HPDE6-E6E7 (cell line): ENCODE measurements at regions not wholly inside any gene's neighbourhood (a gene's known extent, or its start where the extent isn't known, plus 50 kb on each side); places are given as distances from the start of the nearest gene placed in this dataset.
A peak's percentile ranks its signal among the peaks of the same experiment; 100 is the strongest.
"Not testable (repeated sequence)": the region's sequence is repeated elsewhere in the genome, so short reads cannot be mapped to it uniquely, and the experiment has no call there.

ENCODE experiments used
- DNase-seq: peaks from one replicate; pipeline ENCODE4 v3.0.0; 2011; ENCODE audit warnings: missing footprints; ENCODE audit errors: extremely low spot score

- no peak for DNase-seq
Observed at GRCh38 chr6:113039005-113039404, 691.9 kb downstream of the RFPL4B start.

- DNase-seq: no peak
Observed at GRCh38 chr6:113047148-113047547, 700.0 kb downstream of the RFPL4B start.

- no peak for DNase-seq
Observed at GRCh38 chr6:113047932-113048331, 700.8 kb downstream of the RFPL4B start.

- DNase-seq: no peak
Observed at GRCh38 chr6:113048741-113049140, 701.6 kb downstream of the RFPL4B start.

GRCh38 chr6:113049190-113049589 is 702.1 kb downstream of the RFPL4B start:
- no peak for DNase-seq

- DNase-seq: peak; percentile 14
Observed at GRCh38 chr6:113050010-113050858, 703.1 kb downstream of the RFPL4B start.

- DNase-seq: no peak
Observed at GRCh38 chr6:113050979-113051378, 703.8 kb downstream of the RFPL4B start.

GRCh38 chr6:113052506-113052905 is 705.4 kb downstream of the RFPL4B start:
- DNase-seq: no peak

- no peak for DNase-seq
Observed at GRCh38 chr6:113055061-113055460, 707.9 kb downstream of the RFPL4B start.

- DNase-seq: no peak
Observed at GRCh38 chr6:113055998-113056397, 708.9 kb downstream of the RFPL4B start.

- DNase-seq: no peak
Observed at GRCh38 chr6:113057567-113058053, 710.5 kb downstream of the RFPL4B start.

- DNase-seq: no peak
Observed at GRCh38 chr6:113060664-113061063, 713.5 kb downstream of the RFPL4B start.

GRCh38 chr6:113065611-113066010 is 718.5 kb downstream of the RFPL4B start:
- DNase-seq: no peak

GRCh38 chr6:113067612-113068275 is 720.6 kb downstream of the RFPL4B start:
- DNase-seq: no peak

GRCh38 chr6:113068570-113068969 is 721.4 kb downstream of the RFPL4B start:
- DNase-seq: no peak

GRCh38 chr6:113070681-113071080 is 723.6 kb downstream of the RFPL4B start:
- not testable (repeated sequence) for DNase-seq

GRCh38 chr6:113073611-113074191 is 726.6 kb downstream of the RFPL4B start:
- no peak for DNase-seq

- DNase-seq: no peak
Observed at GRCh38 chr6:113076116-113076515, 729.0 kb downstream of the RFPL4B start.

GRCh38 chr6:113076816-113077215 is 729.7 kb downstream of the RFPL4B start:
- no peak for DNase-seq

- no peak for DNase-seq
Observed at GRCh38 chr6:113077794-113078193, 730.7 kb downstream of the RFPL4B start.

- DNase-seq: no peak
Observed at GRCh38 chr6:113078791-113079190, 731.7 kb downstream of the RFPL4B start.

- no peak for DNase-seq
Observed at GRCh38 chr6:113082745-113083144, 735.6 kb downstream of the RFPL4B start.

GRCh38 chr6:113083947-113084346 is 736.8 kb downstream of the RFPL4B start:
- no peak for DNase-seq
